WTC11 (cell line): ENCODE measurements at regions not wholly inside any gene's neighbourhood (a gene's known extent, or its start where the extent isn't known, plus 50 kb on each side); places are given as distances from the start of the nearest gene placed in this dataset.

Experiments used
- ATAC-seq: fragments of 200-7000 bp; cut with Tn5 transposase; 2 replicates; pipeline ENCODE4 v1.10.0; 2021; ENCODE audit warnings: mild to moderate bottlenecking, moderate library complexity
- CTCF ChIA-PET: fragments of 300-600 bp; sonication (Branson Sonifier 250); formaldehyde crosslinking; loops from one replicate; lab custom pipeline; 2021; ENCODE audit warnings: antibody characterized with exemption; lab: Charles Lee
- POLR2A ChIA-PET: fragments of 350-600 bp; sonication (Branson Sonifier 250); formaldehyde crosslinking; loops from one replicate; lab custom pipeline; 2021; ENCODE audit warnings: antibody characterized with exemption; lab: Charles Lee
- DNase-seq: peaks from one replicate; pipeline ENCODE4 v3.0.0; 2021; ENCODE audit warnings: low spot score
- H3K27ac Mint-ChIP-seq: 2 replicates; pipeline ENCODE4 v1.8.0; 2021; ENCODE audit warnings: mixed read lengths
- H3K27me3 Mint-ChIP-seq: 2 replicates; pipeline ENCODE4 v1.8.0; 2021; ENCODE audit warnings: low read depth, mild to moderate bottlenecking, moderate library complexity, mixed read lengths
- H3K36me3 Mint-ChIP-seq: 2 replicates; pipeline ENCODE4 v1.8.0; 2021; ENCODE audit warnings: mixed read lengths
- H3K4me1 Mint-ChIP-seq: 2 replicates; pipeline ENCODE4 v1.8.0; 2022; ENCODE audit warnings: mixed read lengths
- H3K4me3 Mint-ChIP-seq: 2 replicates; pipeline ENCODE4 v1.8.0; 2021; ENCODE audit warnings: mild to moderate bottlenecking, moderate library complexity, mixed read lengths
- H3K9me3 Mint-ChIP-seq: 2 replicates; pipeline ENCODE4 v1.8.0; 2021; ENCODE audit warnings: mixed read lengths
- AR ChIP-seq: fragments of 250-450 bp; sonication (Bioruptor Pico); IDR thresholded peaks from 2 replicates; pipeline ENCODE4 v1.9.0; 2021; ENCODE audit warnings: mild to moderate bottlenecking
- ATF1 ChIP-seq: sonication (generic); formaldehyde crosslinking; IDR thresholded peaks from 2 replicates; pipeline ENCODE4 v1.8.1; 2023; ENCODE audit warnings: mild to moderate bottlenecking, moderate library complexity, missing genetic modification reagents
- ATF6 ChIP-seq: sonication (generic); formaldehyde crosslinking; IDR thresholded peaks from 2 replicates; pipeline ENCODE4 v1.8.1; 2023; ENCODE audit warnings: mild to moderate bottlenecking, missing genetic modification reagents
- CBFB ChIP-seq: sonication (generic); formaldehyde crosslinking; IDR thresholded peaks from 2 replicates; pipeline ENCODE4 v1.8.1; 2022; ENCODE audit warnings: mild to moderate bottlenecking, low read depth, missing genetic modification reagents
- GABPB1 ChIP-seq: sonication (generic); formaldehyde crosslinking; IDR thresholded peaks from 2 replicates; pipeline ENCODE4 v1.8.1; 2023; ENCODE audit warnings: mild to moderate bottlenecking, missing genetic modification reagents
- RELA ChIP-seq: sonication (generic); formaldehyde crosslinking; IDR thresholded peaks from 2 replicates; pipeline ENCODE4 v1.8.1; 2022; ENCODE audit warnings: missing genetic modification reagents, mild to moderate bottlenecking, borderline replicate concordance
- RORB ChIP-seq: fragments of 250-450 bp; sonication (Bioruptor Pico); IDR thresholded peaks from 2 replicates; pipeline ENCODE4 v1.9.0; 2021; ENCODE audit warnings: mild to moderate bottlenecking
- TCF7 ChIP-seq: sonication (generic); formaldehyde crosslinking; IDR thresholded peaks from 2 replicates; pipeline ENCODE4 v1.8.0; 2022; ENCODE audit warnings: mild to moderate bottlenecking, low read depth, missing genetic modification reagents, moderate library complexity
- ZBTB21 ChIP-seq: sonication (generic); formaldehyde crosslinking; IDR thresholded peaks from 2 replicates; pipeline ENCODE4 v1.8.1; 2023; ENCODE audit warnings: mild to moderate bottlenecking, missing genetic modification reagents, borderline replicate concordance
- ZNF121 ChIP-seq: sonication (generic); formaldehyde crosslinking; IDR thresholded peaks from 2 replicates; pipeline ENCODE4 v1.8.0; 2023; ENCODE audit warnings: missing genetic modification reagents
- ZNF317 ChIP-seq: sonication (generic); formaldehyde crosslinking; IDR thresholded peaks from 2 replicates; pipeline ENCODE4 v1.8.1; 2023; ENCODE audit warnings: low read depth, mild to moderate bottlenecking, moderate library complexity, missing genetic modification reagents, borderline replicate concordance
- ZNF671 ChIP-seq: fragments of 250-450 bp; sonication (Bioruptor Pico); IDR thresholded peaks from 2 replicates; pipeline ENCODE4 v1.8.0; 2021; ENCODE audit warnings: mild to moderate bottlenecking
- TF ChIP-seq, protein P1 (sequence below): sonication (generic); formaldehyde crosslinking; conservative IDR thresholded peaks from 2 replicates; pipeline ENCODE4 v1.8.1; 2022; ENCODE audit warnings: mild to moderate bottlenecking, missing genetic modification reagents
- TF ChIP-seq, protein P2 (sequence below): fragments of 250-450 bp; sonication (Bioruptor Pico); IDR thresholded peaks from 2 replicates; pipeline ENCODE4 v1.9.0; 2021; ENCODE audit warnings: mild to moderate bottlenecking
- TF ChIP-seq, protein P3 (sequence below): sonication (generic); formaldehyde crosslinking; IDR thresholded peaks from 2 replicates; pipeline ENCODE4 v1.8.1; 2022; ENCODE audit warnings: mild to moderate bottlenecking, missing genetic modification reagents, moderate library complexity, borderline replicate concordance
- TF ChIP-seq, protein P4 (sequence below): sonication (generic); formaldehyde crosslinking; IDR thresholded peaks from 2 replicates; pipeline ENCODE4 v1.8.0; 2023; ENCODE audit warnings: missing genetic modification reagents

- TF ChIP-seq ATF6 (CRISPR knock-in tag) (no peak), AR (CRISPR knock-in tag) (no peak), ATF1 (CRISPR knock-in tag) (no peak), RORB (CRISPR knock-in tag) (no peak), RELA (CRISPR knock-in tag) (no peak)
These were observed 197.6 kb upstream of the PMEPA1 start (continued) for GRCh38 chr20:57907131-57908000.

DNA sequence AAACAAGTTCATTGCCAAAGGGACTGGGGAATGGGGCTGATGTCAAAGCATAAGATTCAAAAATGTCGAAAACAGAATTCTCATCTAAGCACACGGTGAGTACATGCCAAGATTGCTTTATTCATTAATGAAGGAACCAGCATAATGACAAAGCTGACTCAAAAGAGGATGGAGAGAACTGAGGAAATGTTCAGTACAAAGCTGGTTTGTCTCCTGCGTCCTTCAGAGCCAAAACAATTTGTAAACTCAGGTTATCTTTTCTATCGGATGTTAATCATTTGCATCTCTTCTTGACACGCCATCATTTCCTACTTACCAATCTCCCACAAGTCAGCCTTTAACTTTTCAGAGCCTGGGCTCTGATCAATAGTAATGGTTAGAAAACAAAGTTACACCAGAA lies 195.6 kb upstream of the PMEPA1 start:
- ATAC-seq, result no peak
- CTCF ChIA-PET, result interaction anchor here (1.2 kb wide), 1 partner anchor 34 kb away, joined by 3 read pairs; no protein-coding TSS in a partner anchor
- H3K36me3 Mint-ChIP-seq, result no peaks in the 10 kb centered on the region
- TF ChIP-seq GABPB1 (CRISPR knock-in tag), result no peak
- no peak for TF ChIP-seq ZBTB21 (CRISPR knock-in tag)
- no peak for TF ChIP-seq CBFB
- no peak for TF ChIP-seq ZNF671 (CRISPR knock-in tag)
- no peak for TF ChIP-seq TCF7 (CRISPR knock-in tag)
- TF ChIP-seq, protein P1, sequence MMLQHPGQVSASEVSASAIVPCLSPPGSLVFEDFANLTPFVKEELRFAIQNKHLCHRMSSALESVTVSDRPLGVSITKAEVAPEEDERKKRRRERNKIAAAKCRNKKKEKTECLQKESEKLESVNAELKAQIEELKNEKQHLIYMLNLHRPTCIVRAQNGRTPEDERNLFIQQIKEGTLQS (CRISPR knock-in tag), result no peak
- TF ChIP-seq ATF6 (CRISPR knock-in tag), result no peak
- TF ChIP-seq ZNF121, result no peak
- TF ChIP-seq, protein P2, sequence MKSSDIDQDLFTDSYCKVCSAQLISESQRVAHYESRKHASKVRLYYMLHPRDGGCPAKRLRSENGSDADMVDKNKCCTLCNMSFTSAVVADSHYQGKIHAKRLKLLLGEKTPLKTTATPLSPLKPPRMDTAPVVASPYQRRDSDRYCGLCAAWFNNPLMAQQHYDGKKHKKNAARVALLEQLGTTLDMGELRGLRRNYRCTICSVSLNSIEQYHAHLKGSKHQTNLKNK (CRISPR knock-in tag), result no peak
- TF ChIP-seq, protein P3, sequence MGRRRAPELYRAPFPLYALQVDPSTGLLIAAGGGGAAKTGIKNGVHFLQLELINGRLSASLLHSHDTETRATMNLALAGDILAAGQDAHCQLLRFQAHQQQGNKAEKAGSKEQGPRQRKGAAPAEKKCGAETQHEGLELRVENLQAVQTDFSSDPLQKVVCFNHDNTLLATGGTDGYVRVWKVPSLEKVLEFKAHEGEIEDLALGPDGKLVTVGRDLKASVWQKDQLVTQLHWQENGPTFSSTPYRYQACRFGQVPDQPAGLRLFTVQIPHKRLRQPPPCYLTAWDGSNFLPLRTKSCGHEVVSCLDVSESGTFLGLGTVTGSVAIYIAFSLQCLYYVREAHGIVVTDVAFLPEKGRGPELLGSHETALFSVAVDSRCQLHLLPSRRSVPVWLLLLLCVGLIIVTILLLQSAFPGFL (CRISPR knock-in tag), result no peak
- TF ChIP-seq, protein P4, sequence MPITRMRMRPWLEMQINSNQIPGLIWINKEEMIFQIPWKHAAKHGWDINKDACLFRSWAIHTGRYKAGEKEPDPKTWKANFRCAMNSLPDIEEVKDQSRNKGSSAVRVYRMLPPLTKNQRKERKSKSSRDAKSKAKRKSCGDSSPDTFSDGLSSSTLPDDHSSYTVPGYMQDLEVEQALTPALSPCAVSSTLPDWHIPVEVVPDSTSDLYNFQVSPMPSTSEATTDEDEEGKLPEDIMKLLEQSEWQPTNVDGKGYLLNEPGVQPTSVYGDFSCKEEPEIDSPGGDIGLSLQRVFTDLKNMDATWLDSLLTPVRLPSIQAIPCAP (CRISPR knock-in tag), result no peak
- no peak for TF ChIP-seq AR (CRISPR knock-in tag)
- no peak for TF ChIP-seq ZNF317 (CRISPR knock-in tag)
- TF ChIP-seq, all 79 proteins: peak for 0
- no peak for DNase-seq
- H3K27ac Mint-ChIP-seq, result no peak overlapping the region
- H3K9me3 Mint-ChIP-seq, result no peaks in the 10 kb centered on the region
- POLR2A ChIA-PET, result no interaction called here
- H3K4me1 Mint-ChIP-seq, result peaks cover 3% of the 10 kb centered on the region
- no peak overlapping the region for H3K4me3 Mint-ChIP-seq
- H3K27me3 Mint-ChIP-seq, result no peaks in the 10 kb centered on the region
